ENCODE measurements at regions not wholly inside any gene's neighbourhood (a gene's known extent, or its start where the extent isn't known, plus 50 kb on each side); places are given as distances from the start of the nearest gene placed in this dataset.

DNA sequence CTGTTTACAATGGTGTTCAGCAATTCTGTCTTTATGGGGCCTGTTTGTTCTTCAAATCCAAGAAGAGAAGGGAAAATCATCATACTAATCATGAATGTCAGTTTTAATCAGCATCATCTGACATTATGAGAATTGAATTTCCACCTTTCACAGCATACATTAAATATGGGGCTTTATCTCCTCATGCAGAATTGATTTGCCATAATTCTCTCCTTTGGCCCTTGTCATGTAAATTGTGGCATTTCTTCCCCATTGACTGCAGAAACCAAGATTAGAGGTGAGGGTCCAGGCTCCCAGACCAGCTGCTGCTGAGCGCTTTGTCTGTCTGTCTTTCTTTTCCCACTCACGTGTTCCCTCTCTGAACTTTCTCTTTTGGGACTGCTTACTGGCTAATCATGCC lies 232.1 kb upstream of the NAV2 start:
- no peak for TF ChIP-seq CTCF (IDR thresholded peaks at IDR 0.05; ENCODE audit: insufficient read depth, low read length, severe bottlenecking)
- no peaks in the 10 kb centered on the region for H3K36me3 ChIP-seq (ENCODE audit: control insufficient read depth, insufficient read depth, low read length)
- FAIRE-seq, result no peak
- DNase-seq (ENCODE audit: low read depth), result no peak
- no peaks in the 10 kb centered on the region for H3K27me3 ChIP-seq (ENCODE audit: control insufficient read depth, insufficient read depth, low read length)
- H3K4me3 ChIP-seq (ENCODE audit: low read depth, low read length), result no peak overlapping the region

- Histone ChIP-seq H3K36me3 (ENCODE audit: control insufficient read depth, insufficient read depth, low read length) (no peaks in the 10 kb centered on the region), H3K4me3 (ENCODE audit: low read depth, low read length) (no peak overlapping the region), H3K27me3 (ENCODE audit: control insufficient read depth, insufficient read depth, low read length) (no peaks in the 10 kb centered on the region)
- DNase-seq (ENCODE audit: low read depth) (no peak), FAIRE-seq (no peak)
- no peak for TF ChIP-seq CTCF (IDR thresholded peaks at IDR 0.05; ENCODE audit: insufficient read depth, low read length, severe bottlenecking)
These were observed 233.7 kb upstream of the NAV2 start for GRCh38 chr11:19478891-19479290.

DNA sequence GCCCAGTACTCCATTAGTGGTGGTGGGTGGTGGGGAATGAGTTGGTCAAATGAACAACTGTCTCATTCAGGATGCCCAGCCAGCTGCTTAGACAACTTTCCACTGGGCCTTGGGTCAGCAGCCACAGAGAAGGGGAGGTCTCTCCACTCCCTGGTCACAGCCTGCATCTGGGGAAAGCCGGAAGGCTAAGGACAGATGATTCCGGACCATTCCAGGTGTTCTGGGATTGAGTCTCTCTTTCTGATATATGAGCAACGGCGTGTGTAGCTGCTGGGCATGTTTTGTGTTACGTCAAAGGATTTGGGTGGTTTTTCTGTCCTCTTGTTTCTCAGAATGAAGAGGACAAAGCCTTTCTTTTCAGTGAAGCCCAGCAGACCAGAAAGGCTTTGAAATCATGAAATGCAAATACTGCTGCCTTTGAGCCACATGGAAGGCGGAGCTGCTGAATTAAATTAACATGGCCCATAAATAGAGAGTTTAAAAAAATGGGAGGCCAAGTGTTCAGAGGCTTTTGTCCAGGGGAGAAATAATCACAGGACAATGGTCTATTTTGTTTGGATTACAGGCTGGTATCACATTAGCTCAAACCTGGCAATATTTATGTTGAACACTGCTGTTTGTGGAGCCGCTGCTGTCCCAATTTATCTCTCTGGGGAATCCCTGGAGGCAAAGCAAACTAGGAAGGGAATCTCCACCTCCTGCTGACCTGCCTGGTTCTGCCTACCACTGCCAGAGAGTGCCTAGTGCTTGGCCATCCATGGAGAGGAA lies 234.4 kb upstream of the E2F8 start:
- Histone ChIP-seq H3K27me3 (ENCODE audit: control insufficient read depth, insufficient read depth, low read length) (peaks cover 2% of the 10 kb centered on the region), H3K4me3 (ENCODE audit: low read depth, low read length) (no peak overlapping the region), H3K36me3 (ENCODE audit: control insufficient read depth, insufficient read depth, low read length) (no peaks in the 10 kb centered on the region)
- TF ChIP-seq CTCF (IDR thresholded peaks at IDR 0.05; ENCODE audit: insufficient read depth, low read length, severe bottlenecking), result no peak
- DNase-seq (ENCODE audit: low read depth) (no peak), FAIRE-seq (no peak)

DNA sequence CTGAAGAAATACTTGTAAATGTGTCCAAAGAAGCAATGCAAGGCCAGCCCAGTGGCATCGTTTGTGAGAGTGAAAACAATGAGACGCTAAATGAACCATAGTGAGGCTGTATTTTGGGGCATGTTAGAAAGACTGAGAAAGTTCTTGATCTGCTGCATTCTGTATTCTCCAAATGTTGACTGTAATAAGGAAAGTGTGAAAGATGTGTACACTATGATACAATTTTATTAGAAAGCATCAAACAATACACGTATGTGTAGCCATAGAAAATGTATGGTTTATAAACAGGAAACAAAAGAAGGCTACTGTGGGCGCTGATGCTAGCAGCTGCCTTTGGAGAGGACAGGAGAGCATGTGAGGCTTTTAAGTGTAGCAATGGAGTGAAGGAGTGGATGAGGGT lies 233.5 kb upstream of the E2F8 start:
- no peak overlapping the region for H3K4me3 ChIP-seq (ENCODE audit: low read depth, low read length)
- peaks cover 2% of the 10 kb centered on the region for H3K27me3 ChIP-seq (ENCODE audit: control insufficient read depth, insufficient read depth, low read length)
- TF ChIP-seq CTCF (IDR thresholded peaks at IDR 0.05; ENCODE audit: insufficient read depth, low read length, severe bottlenecking), result no peak
- no peaks in the 10 kb centered on the region for H3K36me3 ChIP-seq (ENCODE audit: control insufficient read depth, insufficient read depth, low read length)
- DNase-seq (ENCODE audit: low read depth), result no peak
- no peak for FAIRE-seq

GRCh38 chr11:19472679-19473078 lies 231.9 kb upstream of the E2F8 start:
- no peak for DNase-seq (ENCODE audit: low read depth)
- TF ChIP-seq CTCF (IDR thresholded peaks at IDR 0.05; ENCODE audit: insufficient read depth, low read length, severe bottlenecking), result no peak
- no peak for FAIRE-seq
- Histone ChIP-seq H3K4me3 (ENCODE audit: low read depth, low read length) (no peak overlapping the region), H3K36me3 (ENCODE audit: control insufficient read depth, insufficient read depth, low read length) (no peaks in the 10 kb centered on the region), H3K27me3 (ENCODE audit: control insufficient read depth, insufficient read depth, low read length) (peaks cover 4% of the 10 kb centered on the region)

DNA sequence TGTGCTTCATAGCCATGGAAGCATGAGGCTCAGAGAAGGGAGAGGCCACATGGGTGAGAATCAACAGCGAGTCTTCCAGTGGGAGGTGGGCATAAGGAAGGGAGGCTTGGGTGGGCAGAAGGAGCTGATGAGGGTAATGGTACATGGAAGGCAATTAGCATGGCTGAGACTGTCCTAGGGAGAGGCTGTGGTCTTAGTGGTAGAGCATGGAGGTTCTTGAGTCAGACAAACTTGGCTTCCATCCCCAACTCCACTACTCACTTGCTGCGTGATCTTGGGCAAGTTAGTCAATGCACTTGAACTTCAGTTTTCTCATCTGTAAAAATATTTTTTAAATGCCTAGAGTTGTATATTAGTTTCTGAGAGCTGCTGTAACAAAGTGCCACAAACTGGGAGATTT lies 227.2 kb upstream of the E2F8 start:
- DNase-seq (ENCODE audit: low read depth) (no peak), FAIRE-seq (no peak)
- Histone ChIP-seq H3K27me3 (ENCODE audit: control insufficient read depth, insufficient read depth, low read length) (peaks cover 4% of the 10 kb centered on the region), H3K36me3 (ENCODE audit: control insufficient read depth, insufficient read depth, low read length) (no peaks in the 10 kb centered on the region), H3K4me3 (ENCODE audit: low read depth, low read length) (no peak overlapping the region)
- TF ChIP-seq CTCF (IDR thresholded peaks at IDR 0.05; ENCODE audit: insufficient read depth, low read length, severe bottlenecking), result no peak
